Fibroblast of lung (primary cell): ENCODE measurements at regions not wholly inside any gene's neighbourhood (a gene's known extent, or its start where the extent isn't known, plus 50 kb on each side); places are given as distances from the start of the nearest gene placed in this dataset.

ENCODE experiments used
- CTCF ChIP-seq, 2 donors: IDR thresholded peaks in 1 of 2; conservative IDR thresholded peaks in 1 of 2; 1 replicate in 1 of 2; 2 replicates in 1 of 2; pipeline ENCODE4 v1.5.1; 2011 to 2012; ENCODE audit warnings: low read length in 2 of 2, control low read depth in 1 of 2, inconsistent platforms in 1 of 2, low read depth in 1 of 2, mild to moderate bottlenecking in 1 of 2
- EZH2 ChIP-seq: IDR thresholded peaks from 2 replicates; pipeline ENCODE4 v1.5.1; 2012; ENCODE audit warnings: low read length, control low read depth, mild to moderate bottlenecking; ENCODE audit errors: missing control alignments

DNA sequence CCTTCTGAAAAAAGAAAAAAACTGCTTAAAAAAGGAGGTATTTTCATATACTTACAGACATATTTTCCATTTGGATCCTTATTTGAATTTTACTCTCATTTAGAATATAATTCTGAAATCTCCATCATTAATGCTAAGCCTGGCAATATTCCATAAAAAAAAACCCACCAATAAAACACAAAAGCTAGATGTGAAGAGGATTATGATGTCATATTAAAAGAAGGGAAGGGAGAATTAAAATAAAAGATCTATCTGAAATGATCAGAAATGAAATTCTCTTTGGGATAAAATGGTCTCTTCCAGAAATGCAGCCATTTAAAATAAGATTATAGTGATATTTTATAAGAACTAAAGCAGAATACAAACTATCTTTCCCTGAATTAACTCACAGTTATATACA is 206.7 kb upstream of the CAMK1G start:
- TF ChIP-seq CTCF (conservative IDR thresholded peaks at IDR 0.05 in 1 of 2, IDR thresholded peaks at IDR 0.05 in 1 of 2; ENCODE audit: low read depth in 1 of 2, low read length in 2 of 2) = no peak
- no peak for TF ChIP-seq EZH2
